ENCODE measurements at regions not wholly inside any gene's neighbourhood (a gene's known extent, or its start where the extent isn't known, plus 50 kb on each side); places are given as distances from the start of the nearest gene placed in this dataset.

GRCh38 chr13:33684874-33685273 lies 133.1 kb upstream of the RFC3 start:
- TF ChIP-seq, protein P1, sequence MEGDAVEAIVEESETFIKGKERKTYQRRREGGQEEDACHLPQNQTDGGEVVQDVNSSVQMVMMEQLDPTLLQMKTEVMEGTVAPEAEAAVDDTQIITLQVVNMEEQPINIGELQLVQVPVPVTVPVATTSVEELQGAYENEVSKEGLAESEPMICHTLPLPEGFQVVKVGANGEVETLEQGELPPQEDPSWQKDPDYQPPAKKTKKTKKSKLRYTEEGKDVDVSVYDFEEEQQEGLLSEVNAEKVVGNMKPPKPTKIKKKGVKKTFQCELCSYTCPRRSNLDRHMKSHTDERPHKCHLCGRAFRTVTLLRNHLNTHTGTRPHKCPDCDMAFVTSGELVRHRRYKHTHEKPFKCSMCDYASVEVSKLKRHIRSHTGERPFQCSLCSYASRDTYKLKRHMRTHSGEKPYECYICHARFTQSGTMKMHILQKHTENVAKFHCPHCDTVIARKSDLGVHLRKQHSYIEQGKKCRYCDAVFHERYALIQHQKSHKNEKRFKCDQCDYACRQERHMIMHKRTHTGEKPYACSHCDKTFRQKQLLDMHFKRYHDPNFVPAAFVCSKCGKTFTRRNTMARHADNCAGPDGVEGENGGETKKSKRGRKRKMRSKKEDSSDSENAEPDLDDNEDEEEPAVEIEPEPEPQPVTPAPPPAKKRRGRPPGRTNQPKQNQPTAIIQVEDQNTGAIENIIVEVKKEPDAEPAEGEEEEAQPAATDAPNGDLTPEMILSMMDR (IDR thresholded peaks at IDR 0.05), result no peak
- TF ChIP-seq EP300 (IDR thresholded peaks at IDR 0.05) (no peak), POLR2A (IDR thresholded peaks at IDR 0.05) (no peak)
